ENCODE measurements at regions not wholly inside any gene's neighbourhood (a gene's known extent, or its start where the extent isn't known, plus 50 kb on each side); places are given as distances from the start of the nearest gene placed in this dataset.

GRCh38 chr4:165686756-165687155 is 186.3 kb upstream of the TLL1 start:
- H3K36me3 Mint-ChIP-seq, result no peaks in the 10 kb centered on the region
- DNase-seq (ENCODE audit: low spot score in 2 of 2, unreplicated experiment in 2 of 2), result no peak
- H3K27ac Mint-ChIP-seq, result no peak overlapping the region
- H3K27me3 Mint-ChIP-seq (ENCODE audit: low read depth), result no peaks in the 10 kb centered on the region
- H3K9me3 Mint-ChIP-seq, result no peaks in the 10 kb centered on the region
- H3K4me3 Mint-ChIP-seq, result no peak overlapping the region
- no peak for TF ChIP-seq CTCF (IDR thresholded peaks at IDR 0.05; ENCODE audit: unreplicated experiment)
- peaks cover 3% of the 10 kb centered on the region for H3K4me1 Mint-ChIP-seq

GRCh38 chr4:165689159-165689558 is 183.9 kb upstream of the TLL1 start:
- no peak overlapping the region for H3K27ac Mint-ChIP-seq
- no peaks in the 10 kb centered on the region for H3K27me3 Mint-ChIP-seq (ENCODE audit: low read depth)
- no peaks in the 10 kb centered on the region for H3K9me3 Mint-ChIP-seq
- no peaks in the 10 kb centered on the region for H3K36me3 Mint-ChIP-seq
- H3K4me3 Mint-ChIP-seq, result no peak overlapping the region
- no peak for TF ChIP-seq CTCF (IDR thresholded peaks at IDR 0.05; ENCODE audit: unreplicated experiment)
- H3K4me1 Mint-ChIP-seq, result peaks cover 3% of the 10 kb centered on the region
- DNase-seq (ENCODE audit: low spot score in 2 of 2, unreplicated experiment in 2 of 2), result no peak

GRCh38 chr4:165692082-165692481 is 181.0 kb upstream of the TLL1 start:
- Mint-ChIP-seq H3K9me3 (no peaks in the 10 kb centered on the region), H3K27me3 (ENCODE audit: low read depth) (no peaks in the 10 kb centered on the region), H3K36me3 (no peaks in the 10 kb centered on the region), H3K4me3 (no peak overlapping the region), H3K4me1 (peaks cover 11% of the 10 kb centered on the region), H3K27ac (no peak overlapping the region)
- no peak for TF ChIP-seq CTCF (IDR thresholded peaks at IDR 0.05; ENCODE audit: unreplicated experiment)
- no peak for DNase-seq (ENCODE audit: low spot score in 2 of 2, unreplicated experiment in 2 of 2)

GRCh38 chr4:165698272-165698671 is 174.8 kb upstream of the TLL1 start:
- H3K9me3 Mint-ChIP-seq, result no peaks in the 10 kb centered on the region
- TF ChIP-seq CTCF (IDR thresholded peaks at IDR 0.05; ENCODE audit: unreplicated experiment), result no peak
- H3K27ac Mint-ChIP-seq, result no peak overlapping the region
- peaks cover 3% of the 10 kb centered on the region for H3K27me3 Mint-ChIP-seq (ENCODE audit: low read depth)
- DNase-seq (ENCODE audit: low spot score in 2 of 2, unreplicated experiment in 2 of 2), result no peak
- H3K4me1 Mint-ChIP-seq, result peaks cover 12% of the 10 kb centered on the region
- H3K36me3 Mint-ChIP-seq, result no peaks in the 10 kb centered on the region
- no peak overlapping the region for H3K4me3 Mint-ChIP-seq

- peaks cover 3% of the 10 kb centered on the region for H3K27me3 Mint-ChIP-seq (ENCODE audit: low read depth)
- no peak for DNase-seq (ENCODE audit: low spot score in 2 of 2, unreplicated experiment in 2 of 2)
- peaks cover 16% of the 10 kb centered on the region for H3K4me1 Mint-ChIP-seq
- H3K9me3 Mint-ChIP-seq, result no peaks in the 10 kb centered on the region
- no peak overlapping the region for H3K4me3 Mint-ChIP-seq
- H3K36me3 Mint-ChIP-seq, result no peaks in the 10 kb centered on the region
- no peak overlapping the region for H3K27ac Mint-ChIP-seq
- TF ChIP-seq CTCF (IDR thresholded peaks at IDR 0.05; ENCODE audit: unreplicated experiment), result no peak
These were observed 174.0 kb upstream of the TLL1 start for GRCh38 chr4:165699055-165699454.

- no peak overlapping the region for H3K27ac Mint-ChIP-seq
- H3K9me3 Mint-ChIP-seq, result peaks cover 3% of the 10 kb centered on the region
- no peaks in the 10 kb centered on the region for H3K36me3 Mint-ChIP-seq
- H3K4me3 Mint-ChIP-seq, result no peak overlapping the region
- TF ChIP-seq CTCF (IDR thresholded peaks at IDR 0.05; ENCODE audit: unreplicated experiment), result no peak
- H3K27me3 Mint-ChIP-seq (ENCODE audit: low read depth), result peaks cover 3% of the 10 kb centered on the region
- no peak for DNase-seq (ENCODE audit: low spot score in 2 of 2, unreplicated experiment in 2 of 2)
- peaks cover 16% of the 10 kb centered on the region for H3K4me1 Mint-ChIP-seq
These were observed 172.2 kb upstream of the TLL1 start for GRCh38 chr4:165700855-165701254.
